ENCODE measurements at regions not wholly inside any gene's neighbourhood (a gene's known extent, or its start where the extent isn't known, plus 50 kb on each side); places are given as distances from the start of the nearest gene placed in this dataset.

DNA sequence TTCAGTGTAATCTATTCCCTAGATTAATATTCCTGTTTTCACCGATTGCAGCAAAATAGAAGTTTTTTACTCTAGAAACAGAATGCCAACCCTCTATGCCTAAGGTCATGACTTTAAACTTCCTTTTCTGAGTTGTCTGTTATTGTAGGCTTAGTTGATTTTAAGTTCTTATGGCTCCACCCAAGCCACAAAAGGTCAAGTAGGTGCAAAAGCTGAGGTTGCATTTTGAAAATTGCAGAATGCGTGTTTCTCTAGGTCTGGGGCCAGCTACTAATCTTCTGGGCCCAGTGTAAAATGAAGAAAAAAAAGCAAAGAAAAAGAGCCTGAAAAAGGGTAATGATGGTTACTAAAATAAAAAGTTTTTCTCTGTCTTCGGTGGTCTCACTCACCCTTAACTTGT lies 635.7 kb upstream of the FAM98A start:
- 4% methylated on average over 3 of the region's 3 CpGs for WGBS (ENCODE audit: low lambda C conversion rate)
- Histone ChIP-seq H3K9me3 (no peaks in the 10 kb centered on the region), H3K4me2 (no peak overlapping the region), H2AFZ (ENCODE audit: low read depth) (no peak overlapping the region), H3K9ac (no peak overlapping the region), H4K20me1 (ENCODE audit: insufficient read depth) (no peaks in the 10 kb centered on the region), H3K4me1 (ENCODE audit: control insufficient read depth in 1 of 2, insufficient read depth in 2 of 2, low read depth in 1 of 2, low read length in 1 of 2) (no peaks in the 10 kb centered on the region), H3K79me2 (ENCODE audit: insufficient read depth) (no peaks in the 10 kb centered on the region), H3K36me3 (replicated peaks in 1 of 2; ENCODE audit: control insufficient read depth in 1 of 2, insufficient read depth in 2 of 2, low read length in 1 of 2) (no peaks in the 10 kb centered on the region), H3K9me2 (no peaks in the 10 kb centered on the region), H3K27me3 (ENCODE audit: insufficient read depth) (no peaks in the 10 kb centered on the region), H3F3A (replicated peaks; ENCODE audit: insufficient read depth) (no peaks in the 10 kb centered on the region), H3K27ac (ENCODE audit: low read depth in 2 of 2, low read length in 1 of 2) (no peak overlapping the region), H3K4me3 (ENCODE audit: low read depth in 2 of 2, low read length in 1 of 2) (no peak overlapping the region)
- DNase-seq: no peak
- TF ChIP-seq FOXM1 (IDR thresholded peaks at IDR 0.05; ENCODE audit: low read depth) (no peak), TAF1 (IDR thresholded peaks at IDR 0.05; ENCODE audit: borderline replicate concordance, low read depth, low read length) (no peak), JUND (IDR thresholded peaks at IDR 0.05) (no peak), TEAD4 (IDR thresholded peaks at IDR 0.05; ENCODE audit: borderline replicate concordance, insufficient read depth) (no peak), GATA2 (CRISPR knock-in tag; IDR thresholded peaks at IDR 0.05) (no peak), FOXJ3 (CRISPR knock-in tag; IDR thresholded peaks at IDR 0.05) (no peak), RFX5 (IDR thresholded peaks at IDR 0.05; ENCODE audit: low read length) (no peak)
- TF ChIP-seq, protein P1, sequence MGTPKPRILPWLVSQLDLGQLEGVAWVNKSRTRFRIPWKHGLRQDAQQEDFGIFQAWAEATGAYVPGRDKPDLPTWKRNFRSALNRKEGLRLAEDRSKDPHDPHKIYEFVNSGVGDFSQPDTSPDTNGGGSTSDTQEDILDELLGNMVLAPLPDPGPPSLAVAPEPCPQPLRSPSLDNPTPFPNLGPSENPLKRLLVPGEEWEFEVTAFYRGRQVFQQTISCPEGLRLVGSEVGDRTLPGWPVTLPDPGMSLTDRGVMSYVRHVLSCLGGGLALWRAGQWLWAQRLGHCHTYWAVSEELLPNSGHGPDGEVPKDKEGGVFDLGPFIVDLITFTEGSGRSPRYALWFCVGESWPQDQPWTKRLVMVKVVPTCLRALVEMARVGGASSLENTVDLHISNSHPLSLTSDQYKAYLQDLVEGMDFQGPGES (IDR thresholded peaks at IDR 0.05; ENCODE audit: low read depth, low read length): no peak
- TF ChIP-seq, protein P2, sequence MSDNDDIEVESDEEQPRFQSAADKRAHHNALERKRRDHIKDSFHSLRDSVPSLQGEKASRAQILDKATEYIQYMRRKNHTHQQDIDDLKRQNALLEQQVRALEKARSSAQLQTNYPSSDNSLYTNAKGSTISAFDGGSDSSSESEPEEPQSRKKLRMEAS (IDR thresholded peaks at IDR 0.05; ENCODE audit: low read depth): no peak
- TF ChIP-seq, protein P3, sequence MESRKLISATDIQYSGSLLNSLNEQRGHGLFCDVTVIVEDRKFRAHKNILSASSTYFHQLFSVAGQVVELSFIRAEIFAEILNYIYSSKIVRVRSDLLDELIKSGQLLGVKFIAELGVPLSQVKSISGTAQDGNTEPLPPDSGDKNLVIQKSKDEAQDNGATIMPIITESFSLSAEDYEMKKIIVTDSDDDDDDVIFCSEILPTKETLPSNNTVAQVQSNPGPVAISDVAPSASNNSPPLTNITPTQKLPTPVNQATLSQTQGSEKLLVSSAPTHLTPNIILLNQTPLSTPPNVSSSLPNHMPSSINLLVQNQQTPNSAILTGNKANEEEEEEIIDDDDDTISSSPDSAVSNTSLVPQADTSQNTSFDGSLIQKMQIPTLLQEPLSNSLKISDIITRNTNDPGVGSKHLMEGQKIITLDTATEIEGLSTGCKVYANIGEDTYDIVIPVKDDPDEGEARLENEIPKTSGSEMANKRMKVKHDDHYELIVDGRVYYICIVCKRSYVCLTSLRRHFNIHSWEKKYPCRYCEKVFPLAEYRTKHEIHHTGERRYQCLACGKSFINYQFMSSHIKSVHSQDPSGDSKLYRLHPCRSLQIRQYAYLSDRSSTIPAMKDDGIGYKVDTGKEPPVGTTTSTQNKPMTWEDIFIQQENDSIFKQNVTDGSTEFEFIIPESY (IDR thresholded peaks at IDR 0.05; ENCODE audit: borderline replicate concordance, low read depth): no peak
- ChIA-PET POLR2A (no interaction called here), CTCF (interaction anchor here (1.1 kb wide), 1 partner anchor 222 kb away, joined by 3 read pairs; no protein-coding TSS in a partner anchor)

DNA sequence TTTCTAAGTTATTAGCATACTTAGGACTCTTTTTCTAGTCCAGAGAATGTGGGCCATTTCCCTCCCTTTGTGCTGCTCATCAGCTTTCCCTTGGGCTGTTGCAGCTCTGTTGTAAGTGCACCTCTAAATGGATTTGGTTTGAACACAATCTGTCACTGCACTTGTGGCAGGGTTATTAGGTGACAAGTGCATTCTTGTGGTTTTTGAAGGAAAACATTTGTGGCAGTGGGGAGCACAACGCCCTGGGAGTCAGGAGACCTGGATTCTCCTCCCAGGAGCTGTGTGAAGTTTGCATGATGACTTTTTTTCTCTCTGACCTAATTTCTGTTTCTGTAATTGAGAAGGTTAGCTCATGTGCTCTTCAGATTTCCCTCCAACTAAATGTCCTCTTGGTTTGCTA lies 630.9 kb upstream of the FAM98A start:
- no peaks in the 10 kb centered on the region for H3K79me2 ChIP-seq (ENCODE audit: insufficient read depth)
- POLR2A ChIA-PET: no interaction called here
- H3K4me2 ChIP-seq: no peak overlapping the region
- no peaks in the 10 kb centered on the region for H3K27me3 ChIP-seq (ENCODE audit: insufficient read depth)
- no peaks in the 10 kb centered on the region for H3K4me1 ChIP-seq (ENCODE audit: control insufficient read depth in 1 of 2, insufficient read depth in 2 of 2, low read depth in 1 of 2, low read length in 1 of 2)
- no peak overlapping the region for H3K27ac ChIP-seq (ENCODE audit: low read depth in 2 of 2, low read length in 1 of 2)
- H3F3A ChIP-seq (replicated peaks; ENCODE audit: insufficient read depth): no peaks in the 10 kb centered on the region
- no peak overlapping the region for H3K9ac ChIP-seq
- H4K20me1 ChIP-seq (ENCODE audit: insufficient read depth): no peaks in the 10 kb centered on the region
- no peaks in the 10 kb centered on the region for H3K36me3 ChIP-seq (replicated peaks in 1 of 2; ENCODE audit: control insufficient read depth in 1 of 2, insufficient read depth in 2 of 2, low read length in 1 of 2)
- no peak overlapping the region for H3K4me3 ChIP-seq (ENCODE audit: low read depth in 2 of 2, low read length in 1 of 2)
- H3K9me2 ChIP-seq: no peaks in the 10 kb centered on the region
- CTCF ChIA-PET: no interaction called here
- 0% methylated on average over 1 of the region's 1 CpG for WGBS (ENCODE audit: low lambda C conversion rate)
- H2AFZ ChIP-seq (ENCODE audit: low read depth): no peak overlapping the region
- H3K9me3 ChIP-seq: no peaks in the 10 kb centered on the region
- DNase-seq: no peak
- TF ChIP-seq GABPA (IDR thresholded peaks at IDR 0.05; ENCODE audit: low read depth) (no peak), EZH2phosphoT487 (IDR thresholded peaks at IDR 0.05; ENCODE audit: borderline replicate concordance, low read depth) (no peak), POLR2AphosphoS5 (IDR thresholded peaks at IDR 0.05; ENCODE audit: low read depth, low read length) (no peak), YY1 (IDR thresholded peaks at IDR 0.05; ENCODE audit: low read depth) (no peak), RXRA (IDR thresholded peaks at IDR 0.05; ENCODE audit: borderline replicate concordance, low read depth) (no peak), RAD21 (IDR thresholded peaks at IDR 0.05; ENCODE audit: low read length) (no peak), MXI1 (IDR thresholded peaks at IDR 0.05; ENCODE audit: low read depth, low read length) (no peak)
- TF ChIP-seq, protein P4, sequence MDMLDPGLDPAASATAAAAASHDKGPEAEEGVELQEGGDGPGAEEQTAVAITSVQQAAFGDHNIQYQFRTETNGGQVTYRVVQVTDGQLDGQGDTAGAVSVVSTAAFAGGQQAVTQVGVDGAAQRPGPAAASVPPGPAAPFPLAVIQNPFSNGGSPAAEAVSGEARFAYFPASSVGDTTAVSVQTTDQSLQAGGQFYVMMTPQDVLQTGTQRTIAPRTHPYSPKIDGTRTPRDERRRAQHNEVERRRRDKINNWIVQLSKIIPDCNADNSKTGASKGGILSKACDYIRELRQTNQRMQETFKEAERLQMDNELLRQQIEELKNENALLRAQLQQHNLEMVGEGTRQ (IDR thresholded peaks at IDR 0.05; ENCODE audit: borderline replicate concordance, low read depth, low read length): no peak
- TF ChIP-seq, protein P1 (IDR thresholded peaks at IDR 0.05; ENCODE audit: low read depth, low read length): no peak
- TF ChIP-seq, protein P5, sequence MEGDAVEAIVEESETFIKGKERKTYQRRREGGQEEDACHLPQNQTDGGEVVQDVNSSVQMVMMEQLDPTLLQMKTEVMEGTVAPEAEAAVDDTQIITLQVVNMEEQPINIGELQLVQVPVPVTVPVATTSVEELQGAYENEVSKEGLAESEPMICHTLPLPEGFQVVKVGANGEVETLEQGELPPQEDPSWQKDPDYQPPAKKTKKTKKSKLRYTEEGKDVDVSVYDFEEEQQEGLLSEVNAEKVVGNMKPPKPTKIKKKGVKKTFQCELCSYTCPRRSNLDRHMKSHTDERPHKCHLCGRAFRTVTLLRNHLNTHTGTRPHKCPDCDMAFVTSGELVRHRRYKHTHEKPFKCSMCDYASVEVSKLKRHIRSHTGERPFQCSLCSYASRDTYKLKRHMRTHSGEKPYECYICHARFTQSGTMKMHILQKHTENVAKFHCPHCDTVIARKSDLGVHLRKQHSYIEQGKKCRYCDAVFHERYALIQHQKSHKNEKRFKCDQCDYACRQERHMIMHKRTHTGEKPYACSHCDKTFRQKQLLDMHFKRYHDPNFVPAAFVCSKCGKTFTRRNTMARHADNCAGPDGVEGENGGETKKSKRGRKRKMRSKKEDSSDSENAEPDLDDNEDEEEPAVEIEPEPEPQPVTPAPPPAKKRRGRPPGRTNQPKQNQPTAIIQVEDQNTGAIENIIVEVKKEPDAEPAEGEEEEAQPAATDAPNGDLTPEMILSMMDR (IDR thresholded peaks at IDR 0.05): no peak

All from SK-N-SH (cell line).